ENCODE measurements at regions not wholly inside any gene's neighbourhood (a gene's known extent, or its start where the extent isn't known, plus 50 kb on each side); places are given as distances from the start of the nearest gene placed in this dataset.

DNA sequence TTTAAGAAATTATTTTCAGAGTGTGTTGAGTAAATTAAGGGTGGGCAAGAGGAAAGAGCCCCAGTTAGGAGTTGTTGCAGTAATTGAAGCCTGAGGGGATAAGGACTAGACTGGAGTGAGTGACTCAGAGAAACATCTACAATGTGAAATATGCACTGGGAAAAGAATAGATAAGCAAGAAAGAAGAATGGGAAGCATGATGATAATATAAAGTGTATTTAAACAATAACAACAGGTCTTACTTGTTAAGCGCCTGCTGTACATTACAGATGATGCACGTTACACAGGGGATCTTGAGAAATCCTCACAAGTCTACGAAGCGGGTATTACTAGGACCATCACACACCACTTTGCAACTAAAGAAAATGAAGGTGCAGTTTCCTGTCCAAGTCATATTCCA lies 73.6 kb upstream of the STK17B start:
- Mint-ChIP-seq H3K36me3 (no peaks in the 10 kb centered on the region), H3K9me3 (no peaks in the 10 kb centered on the region), H3K27me3 (no peaks in the 10 kb centered on the region), H3K4me1 (peaks cover 57% of the 10 kb centered on the region), H3K27ac (peak overlapping the region; percentile 29), H3K4me3 (no peak overlapping the region)
- no peak for ATAC-seq

- no peak for ATAC-seq
- peak overlapping the region; percentile 29 for H3K27ac Mint-ChIP-seq
- no peaks in the 10 kb centered on the region for H3K27me3 Mint-ChIP-seq
- peaks cover 59% of the 10 kb centered on the region for H3K4me1 Mint-ChIP-seq
- H3K36me3 Mint-ChIP-seq: no peaks in the 10 kb centered on the region
- no peaks in the 10 kb centered on the region for H3K9me3 Mint-ChIP-seq
- H3K4me3 Mint-ChIP-seq: no peak overlapping the region
Observed at GRCh38 chr2:196245378-196246140, 74.2 kb upstream of the STK17B start.

DNA sequence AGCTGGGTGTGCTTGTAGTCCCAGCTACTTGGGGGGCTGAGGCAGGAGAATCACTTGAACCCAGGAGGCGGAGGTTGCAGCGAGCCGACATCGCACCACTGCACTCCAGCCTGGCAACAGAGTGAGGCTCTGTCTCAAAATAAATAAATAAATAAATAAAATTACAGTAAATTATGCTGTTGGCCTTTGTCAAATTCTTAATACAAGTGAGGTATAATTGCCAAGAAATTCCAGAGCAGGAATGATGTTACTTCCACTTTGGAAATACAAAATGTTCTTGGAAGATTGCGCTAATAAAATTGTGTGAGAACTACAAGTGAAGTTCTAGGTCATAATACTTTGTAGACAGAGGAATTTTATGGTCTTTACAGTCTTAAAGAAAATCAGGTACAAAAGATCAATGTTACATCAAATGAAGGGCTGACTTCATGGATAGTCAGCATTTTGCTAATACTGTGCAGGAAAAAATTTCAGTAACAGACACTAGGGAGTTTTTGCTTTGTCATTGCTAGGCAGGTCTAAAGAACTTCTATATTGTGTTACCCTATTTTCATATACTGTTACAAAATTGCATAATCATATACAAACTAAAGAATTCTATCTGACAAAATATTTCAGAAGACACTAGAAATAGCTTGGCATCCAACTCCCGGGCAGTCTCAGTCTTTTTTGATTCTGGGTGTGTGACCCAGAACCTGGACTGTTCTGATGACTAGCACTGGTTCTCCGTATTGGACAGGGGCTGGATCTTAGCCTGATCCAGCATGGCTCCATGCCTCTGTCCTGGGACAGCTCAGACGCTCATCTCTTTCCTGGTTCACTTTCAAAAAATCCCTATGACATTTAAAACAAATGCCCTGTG lies 76.0 kb upstream of the STK17B start:
- Mint-ChIP-seq H3K4me1 (peaks cover 56% of the 10 kb centered on the region), H3K27ac (peak overlapping the region; percentile 69), H3K27me3 (no peaks in the 10 kb centered on the region), H3K4me3 (no peak overlapping the region), H3K36me3 (no peaks in the 10 kb centered on the region), H3K9me3 (peaks cover 5% of the 10 kb centered on the region)
- ATAC-seq: no peak

DNA sequence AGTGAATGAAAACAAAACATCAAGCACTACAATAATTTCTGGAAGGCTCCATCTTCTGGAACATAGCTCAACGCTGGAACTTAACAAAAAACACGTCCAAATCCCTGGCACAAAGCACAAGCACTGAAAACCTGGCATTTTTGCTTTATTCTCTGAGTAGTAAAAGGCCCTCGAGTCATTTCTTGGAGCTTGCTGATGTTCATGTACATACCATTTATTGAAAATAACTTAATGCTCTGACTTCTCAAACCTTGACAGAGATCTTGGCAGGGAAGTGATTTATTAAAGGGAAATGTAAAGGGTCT lies 76.5 kb upstream of the STK17B start:
- no peak for ATAC-seq
- Mint-ChIP-seq H3K36me3 (no peaks in the 10 kb centered on the region), H3K27ac (peak overlapping the region; percentile 69), H3K4me1 (peaks cover 61% of the 10 kb centered on the region), H3K9me3 (peaks cover 5% of the 10 kb centered on the region), H3K27me3 (no peaks in the 10 kb centered on the region), H3K4me3 (no peak overlapping the region)

- Mint-ChIP-seq H3K27ac (peak overlapping the region; percentile 69), H3K4me1 (peaks cover 68% of the 10 kb centered on the region), H3K36me3 (no peaks in the 10 kb centered on the region), H3K4me3 (no peak overlapping the region), H3K27me3 (no peaks in the 10 kb centered on the region), H3K9me3 (peaks cover 5% of the 10 kb centered on the region)
- peak; percentile 35 for ATAC-seq
Observed at GRCh38 chr2:196248467-196249094, 77.2 kb upstream of the STK17B start.

DNA sequence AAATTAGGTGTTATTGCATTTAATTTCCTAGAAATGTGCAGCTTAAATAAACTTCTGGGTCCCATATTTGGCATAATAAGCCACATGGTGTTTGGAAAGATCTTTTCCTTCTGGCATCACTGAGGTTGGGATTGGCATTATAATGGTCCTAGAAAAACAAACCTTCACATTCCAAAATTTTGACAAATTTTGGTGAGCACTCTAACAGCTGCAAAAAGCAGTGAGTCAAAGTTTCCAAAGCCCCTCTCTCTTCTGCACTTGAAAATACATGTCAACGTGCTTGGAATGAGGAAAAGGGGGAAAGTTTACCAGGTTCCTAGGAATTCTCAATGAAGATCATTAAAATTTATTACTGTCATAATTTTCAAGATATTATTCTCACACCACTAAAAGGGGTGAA lies 77.8 kb upstream of the STK17B start:
- Mint-ChIP-seq H3K4me1 (peaks cover 70% of the 10 kb centered on the region), H3K4me3 (no peak overlapping the region), H3K36me3 (no peaks in the 10 kb centered on the region), H3K27me3 (no peaks in the 10 kb centered on the region), H3K9me3 (peaks cover 5% of the 10 kb centered on the region), H3K27ac (peak overlapping the region; percentile 82)
- ATAC-seq: no peak

DNA sequence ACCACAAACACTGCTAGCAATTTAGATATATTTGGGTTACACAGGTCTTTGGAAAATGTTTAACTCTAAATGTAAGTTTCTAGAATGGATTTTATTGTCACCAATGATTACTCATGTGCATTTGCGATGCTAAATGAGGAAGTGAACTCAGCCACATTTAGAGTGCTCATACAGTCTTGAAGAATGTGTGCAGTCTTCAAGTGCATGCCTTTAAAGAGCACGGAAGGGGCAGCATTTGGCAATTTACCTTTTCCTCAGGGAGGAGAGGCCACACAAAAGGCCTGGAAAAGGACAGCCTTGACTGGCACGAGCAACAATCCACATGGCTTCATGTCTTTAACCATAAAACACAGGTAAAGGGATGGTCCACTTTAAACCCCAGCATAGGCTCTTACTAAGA lies 78.5 kb upstream of the STK17B start:
- peaks cover 5% of the 10 kb centered on the region for H3K9me3 Mint-ChIP-seq
- no peaks in the 10 kb centered on the region for H3K27me3 Mint-ChIP-seq
- H3K4me1 Mint-ChIP-seq: peaks cover 64% of the 10 kb centered on the region
- H3K4me3 Mint-ChIP-seq: peak overlapping the region; percentile 0
- peak; percentile 90 for ATAC-seq
- H3K36me3 Mint-ChIP-seq: no peaks in the 10 kb centered on the region
- peak overlapping the region; percentile 82 for H3K27ac Mint-ChIP-seq

GRCh38 chr2:196251132-196251531 lies 79.8 kb upstream of the STK17B start:
- Mint-ChIP-seq H3K27ac (peak overlapping the region; percentile 82), H3K4me3 (no peak overlapping the region), H3K36me3 (no peaks in the 10 kb centered on the region), H3K27me3 (no peaks in the 10 kb centered on the region), H3K4me1 (peaks cover 56% of the 10 kb centered on the region), H3K9me3 (peaks cover 5% of the 10 kb centered on the region)
- ATAC-seq: no peak

DNA sequence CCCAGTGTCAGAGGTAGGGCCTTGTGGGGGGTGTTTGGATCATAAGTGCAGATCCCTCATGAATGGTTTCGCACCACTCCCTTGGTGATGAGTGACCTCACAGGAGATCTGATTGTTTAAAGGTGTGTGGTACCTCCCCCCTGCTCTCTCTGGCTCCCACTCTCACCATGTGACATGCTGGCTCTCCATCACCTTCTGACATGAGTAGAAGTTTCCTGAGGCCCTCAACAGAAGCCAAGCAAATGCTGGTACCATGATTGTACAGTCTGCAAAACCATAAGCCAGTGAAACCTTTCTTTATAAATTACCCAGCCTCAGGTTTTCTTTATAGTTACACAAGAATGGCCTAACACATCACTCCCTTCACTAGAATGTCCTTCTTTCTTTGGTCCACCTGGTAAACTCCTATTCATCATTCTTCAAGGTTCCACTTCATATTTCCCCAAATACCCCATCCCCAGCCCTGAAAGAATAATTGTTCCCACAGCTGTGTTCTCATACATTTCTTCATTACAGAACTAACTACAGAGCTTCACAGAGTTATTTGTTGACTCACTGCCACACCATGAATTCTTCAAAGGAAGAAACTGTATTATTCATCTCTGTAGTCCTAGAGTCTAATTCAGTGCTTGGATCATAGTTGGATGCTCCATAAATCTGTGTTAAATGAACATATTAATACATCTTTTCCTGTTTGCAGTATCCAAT lies 81.2 kb upstream of the STK17B start:
- Mint-ChIP-seq H3K27me3 (no peaks in the 10 kb centered on the region), H3K4me1 (peaks cover 54% of the 10 kb centered on the region), H3K36me3 (no peaks in the 10 kb centered on the region), H3K4me3 (no peak overlapping the region), H3K27ac (peak overlapping the region; percentile 28), H3K9me3 (peaks cover 5% of the 10 kb centered on the region)
- ATAC-seq: no peak

- no peak for ATAC-seq
- H3K9me3 Mint-ChIP-seq: peaks cover 5% of the 10 kb centered on the region
- H3K27me3 Mint-ChIP-seq: no peaks in the 10 kb centered on the region
- peak overlapping the region; percentile 28 for H3K27ac Mint-ChIP-seq
- no peak overlapping the region for H3K4me3 Mint-ChIP-seq
- no peaks in the 10 kb centered on the region for H3K36me3 Mint-ChIP-seq
- H3K4me1 Mint-ChIP-seq: peaks cover 49% of the 10 kb centered on the region
Observed at GRCh38 chr2:196253116-196253480, 81.7 kb upstream of the STK17B start.

- Mint-ChIP-seq H3K4me1 (peaks cover 39% of the 10 kb centered on the region), H3K9me3 (peaks cover 1% of the 10 kb centered on the region), H3K4me3 (no peak overlapping the region), H3K27me3 (no peaks in the 10 kb centered on the region), H3K36me3 (no peaks in the 10 kb centered on the region), H3K27ac (no peak overlapping the region)
- no peak for ATAC-seq
Observed at GRCh38 chr2:196256585-196256984, 85.2 kb upstream of the STK17B start.

GRCh38 chr2:196257086-196257485 lies 85.7 kb upstream of the STK17B start:
- H3K36me3 Mint-ChIP-seq: no peaks in the 10 kb centered on the region
- no peak overlapping the region for H3K27ac Mint-ChIP-seq
- no peak overlapping the region for H3K4me3 Mint-ChIP-seq
- peaks cover 37% of the 10 kb centered on the region for H3K4me1 Mint-ChIP-seq
- ATAC-seq: no peak
- no peaks in the 10 kb centered on the region for H3K27me3 Mint-ChIP-seq
- no peaks in the 10 kb centered on the region for H3K9me3 Mint-ChIP-seq

DNA sequence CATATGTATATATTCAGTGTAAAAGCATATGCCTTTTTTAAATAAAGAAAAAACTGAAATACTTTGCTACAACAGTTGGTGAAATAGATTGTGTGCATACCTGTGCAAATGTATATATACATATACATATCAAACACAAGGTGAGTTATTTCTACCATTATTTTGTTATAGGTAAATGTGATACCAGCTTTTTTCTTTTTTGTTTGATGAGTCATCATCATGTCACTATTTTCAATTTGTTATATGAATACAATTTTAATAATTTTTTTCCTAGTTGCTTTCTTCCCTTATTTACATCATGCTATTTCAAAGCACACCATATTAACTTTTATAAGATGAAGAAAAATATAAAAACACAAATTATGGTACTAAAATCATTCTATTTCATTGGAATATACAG lies 87.0 kb upstream of the STK17B start:
- H3K36me3 Mint-ChIP-seq: no peaks in the 10 kb centered on the region
- H3K4me1 Mint-ChIP-seq: peaks cover 36% of the 10 kb centered on the region
- no peaks in the 10 kb centered on the region for H3K27me3 Mint-ChIP-seq
- no peak overlapping the region for H3K27ac Mint-ChIP-seq
- H3K4me3 Mint-ChIP-seq: no peak overlapping the region
- ATAC-seq: no peak
- no peaks in the 10 kb centered on the region for H3K9me3 Mint-ChIP-seq

- Mint-ChIP-seq H3K27ac (peak overlapping the region; percentile 96), H3K4me3 (peak overlapping the region; percentile 62), H3K9me3 (no peaks in the 10 kb centered on the region), H3K27me3 (no peaks in the 10 kb centered on the region), H3K36me3 (no peaks in the 10 kb centered on the region), H3K4me1 (peaks cover 38% of the 10 kb centered on the region)
- ATAC-seq: peak; percentile 78
Observed at GRCh38 chr2:196259507-196260481, 88.4 kb upstream of the STK17B start.
